Prostate gland (tissue), 2 donors: ENCODE measurements at regions not wholly inside any gene's neighbourhood (a gene's known extent, or its start where the extent isn't known, plus 50 kb on each side); places are given as distances from the start of the nearest gene placed in this dataset.

ENCODE experiments used
- CTCF ChIP-seq, 4 experiments: fragments of 200-600 bp in 2 of 4; fragments of 450-650 bp in 2 of 4; sonication (generic) in 2 of 4; IDR thresholded peaks; 1 replicate in 3 of 4; 2 replicates in 1 of 4; pipeline ENCODE4 v1.5.1; 2016 to 2019; ENCODE audit warnings: antibody characterized with exemption in 4 of 4, mild to moderate bottlenecking in 2 of 4, moderate library complexity in 2 of 4
- POLR2A ChIP-seq: fragments of 450-650 bp; IDR thresholded peaks from one replicate; pipeline ENCODE4 v1.6.1; 2016; ENCODE audit warnings: antibody characterized with exemption, mild to moderate bottlenecking
- POLR2AphosphoS5 ChIP-seq: sonication (generic); formaldehyde crosslinking; IDR thresholded peaks from one replicate; pipeline ENCODE4 v1.6.1; 2017; ENCODE audit warnings: antibody characterized with exemption

GRCh38 chr5:68924481-68925145 is 169.2 kb upstream of the SLC30A5 start:
- no peak for TF ChIP-seq CTCF (IDR thresholded peaks at IDR 0.05)
- no peak for TF ChIP-seq POLR2AphosphoS5
- TF ChIP-seq POLR2A: no peak
